HCT116 (cell line): ENCODE measurements at regions not wholly inside any gene's neighbourhood (a gene's known extent, or its start where the extent isn't known, plus 50 kb on each side); places are given as distances from the start of the nearest gene placed in this dataset.

ENCODE experiments used
- ATAC-seq: fragments of 200-7000 bp; cut with Tn5 transposase; 2 replicates; pipeline ENCODE4 v1.9.1; 2020; ENCODE audit warnings: mild to moderate bottlenecking, moderate library complexity
- BruUV-seq: library from RNA; stranded (reverse); fragments of 400-500 nt; replicated peaks from 2 replicates; lab custom pipeline; 2021; lab: Mats Ljungman, UMichigan
- CTCF ChIA-PET: fragments of 300-600 bp; sonication (Branson Sonifier 250); formaldehyde crosslinking; loops from one replicate; lab custom pipeline; 2021; ENCODE audit warnings: antibody characterized with exemption; lab: Charles Lee
- POLR2A ChIA-PET: fragments of 300-600, 350-600 bp; sonication (Branson Sonifier 250); formaldehyde crosslinking; loops from one replicate; lab custom pipeline; 2021; ENCODE audit warnings: antibody characterized with exemption; lab: Charles Lee
- RAD21 ChIA-PET, 2 experiments: fragments of 300-600 bp; sonication (Branson Sonifier 250); formaldehyde crosslinking; loops; one replicate each; lab custom pipeline; 2023; ENCODE audit warnings: low total read pairs in 2 of 2; ENCODE audit not compliant: uncharacterized antibody in 2 of 2, unreplicated experiment in 2 of 2, low non-redundant PET in 1 of 2; lab: Charles Lee
- DNase-seq: peaks from one replicate; pipeline ENCODE4 v3.0.0-alpha.2; 2010; ENCODE audit warnings: low read depth, low spot score
- H2AFZ ChIP-seq: fragments of 200-600 bp; shearing (Covaris generic), sonication (generic); 2 replicates; pipeline ENCODE4 v1.6.1; 2017; ENCODE audit warnings: low read depth, mixed run types, mixed read lengths, antibody characterized with exemption, low read length; ENCODE audit not compliant: poor library complexity, severe bottlenecking
- H3K27ac ChIP-seq: 2 replicates; pipeline ENCODE4 v1.5.1; 2012; ENCODE audit warnings: low read depth, low read length
- H3K27me3 ChIP-seq: fragments of 200-600 bp; sonication (generic); 2 replicates; pipeline ENCODE4 v1.6.1; 2016; ENCODE audit warnings: mixed run types, low read length, mixed read lengths; ENCODE audit not compliant: insufficient read depth
- H3K36me3 ChIP-seq, 2 experiments: fragments of 200-500 bp in 1 of 2; fragments of 200-600 bp in 1 of 2; sonication (Bioruptor generic) in 1 of 2; sonication (generic) in 1 of 2; 2 replicates each; pipeline versions ENCODE4 v1.5.1 to v1.6.1; 2014 to 2016; ENCODE audit warnings: low read length in 2 of 2, inconsistent platforms in 1 of 2, mixed read lengths in 1 of 2, mixed run types in 1 of 2; ENCODE audit not compliant: insufficient read depth in 2 of 2, control insufficient read depth in 1 of 2
- H3K4me1 ChIP-seq, 2 experiments: fragments of 200-600 bp in 1 of 2; sonication (generic) in 1 of 2; 2 replicates each; pipeline versions ENCODE4 v1.5.1 to v1.6.1; 2012 to 2017; ENCODE audit warnings: low read length in 2 of 2, inconsistent platforms in 1 of 2, mild to moderate bottlenecking in 1 of 2, mixed read lengths in 1 of 2, mixed run types in 1 of 2, moderate library complexity in 1 of 2; ENCODE audit not compliant: insufficient read depth in 2 of 2, control insufficient read depth in 1 of 2
- H3K4me2 ChIP-seq: fragments of 200-600 bp; sonication (generic); 2 replicates; pipeline ENCODE4 v1.6.1; 2017; ENCODE audit warnings: mixed run types, low read length, mixed read lengths
- H3K4me3 ChIP-seq, 2 experiments: fragments of 200-600 bp in 1 of 2; sonication (generic) in 1 of 2; replicated peaks in 1 of 2; 2 replicates each; pipeline ENCODE4 v1.5.1; 2011 to 2016; ENCODE audit warnings: low read length in 2 of 2, control low read depth in 1 of 2, low read depth in 1 of 2, mild to moderate bottlenecking in 1 of 2, mixed read lengths in 1 of 2, mixed run types in 1 of 2
- H3K79me2 ChIP-seq: fragments of 200-600 bp; sonication (generic); 2 replicates; pipeline ENCODE4 v1.6.1; 2017; ENCODE audit warnings: mild to moderate bottlenecking, mixed run types, low read length, moderate library complexity, mixed read lengths; ENCODE audit not compliant: insufficient read depth
- H3K9ac ChIP-seq: fragments of 200-600 bp; sonication (generic); 2 replicates; pipeline ENCODE4 v1.6.1; 2016; ENCODE audit warnings: low read length, mixed read lengths
- H3K9me2 ChIP-seq: fragments of 200-600 bp; sonication (generic), shearing (Covaris generic); 2 replicates; pipeline ENCODE4 v1.6.1; 2017; ENCODE audit warnings: mixed run types, mild to moderate bottlenecking, moderate library complexity; ENCODE audit not compliant: insufficient read depth
- H3K9me3 ChIP-seq, 2 experiments: fragments of 200-500 bp in 1 of 2; fragments of 200-600 bp in 1 of 2; sonication (Bioruptor generic) in 1 of 2; sonication (generic) in 1 of 2; 2 replicates each; pipeline ENCODE4 v1.6.1; 2014 to 2017; ENCODE audit warnings: low read length in 2 of 2, mixed read lengths in 2 of 2, inconsistent platforms in 1 of 2, low read depth in 1 of 2, mild to moderate bottlenecking in 1 of 2, mixed run types in 1 of 2, moderate library complexity in 1 of 2; ENCODE audit not compliant: control insufficient read depth in 1 of 2, insufficient read depth in 1 of 2
- H4K20me1 ChIP-seq: fragments of 200-600 bp; sonication (generic), shearing (Covaris generic); 2 replicates; pipeline ENCODE4 v1.6.1; 2017; ENCODE audit warnings: mixed run types, mild to moderate bottlenecking, moderate library complexity; ENCODE audit not compliant: insufficient read depth
- CBX3 ChIP-seq: IDR thresholded peaks from 2 replicates; pipeline ENCODE4 v1.6.1; 2012; ENCODE audit warnings: low read depth
- CEBPB ChIP-seq: IDR thresholded peaks from 2 replicates; pipeline ENCODE4 v1.6.1; 2012; ENCODE audit warnings: low read depth
- ELF1 ChIP-seq: IDR thresholded peaks from 2 replicates; pipeline ENCODE4 v1.6.1; 2012; ENCODE audit warnings: low read depth, borderline replicate concordance
- EZH2 ChIP-seq: fragments of 200-600 bp; sonication (generic); IDR thresholded peaks from 2 replicates; pipeline ENCODE4 v1.6.1; 2017; ENCODE audit warnings: antibody characterized with exemption, mixed run types
- EZH2phosphoT487 ChIP-seq: fragments of 200-600 bp; IDR thresholded peaks from 2 replicates; pipeline ENCODE4 v1.6.1; 2018; ENCODE audit warnings: antibody characterized with exemption, borderline replicate concordance
- FOSL1 ChIP-seq: IDR thresholded peaks from 2 replicates; pipeline ENCODE4 v1.6.1; 2012; ENCODE audit warnings: low read depth
- JUND ChIP-seq: IDR thresholded peaks from 2 replicates; pipeline ENCODE4 v1.6.1; 2012
- SIN3A ChIP-seq: IDR thresholded peaks from 2 replicates; pipeline ENCODE4 v1.6.1; 2012; ENCODE audit warnings: low read depth
- SP1 ChIP-seq: IDR thresholded peaks from 2 replicates; pipeline ENCODE4 v1.6.1; 2012; ENCODE audit warnings: low read depth
- SRF ChIP-seq: IDR thresholded peaks from 2 replicates; pipeline ENCODE4 v1.6.1; 2012; ENCODE audit warnings: low read depth
- TCF7L2 ChIP-seq: IDR thresholded peaks from 2 replicates; pipeline ENCODE4 v1.7.0; 2011; ENCODE audit warnings: borderline replicate concordance, inconsistent platforms; ENCODE audit not compliant: insufficient read depth, insufficient read length; ENCODE audit errors: extremely low read depth
- YY1 ChIP-seq: IDR thresholded peaks from 2 replicates; pipeline ENCODE4 v1.6.1; 2011; ENCODE audit warnings: low read length, low read depth, moderate library complexity, mild to moderate bottlenecking; ENCODE audit not compliant: insufficient replicate concordance; ENCODE audit errors: extremely low read depth
- ZFX ChIP-seq: fragments of 450-650 bp; IDR thresholded peaks from 2 replicates; pipeline ENCODE4 v1.6.1; 2017
- intact Hi-C: fragments of 100-400 bp; cut with micrococcal nuclease; formaldehyde crosslinking; loops from 2 replicates; pipeline ENCODE4 v1.10.0; 2022
- TF ChIP-seq, protein P1 (sequence below): IDR thresholded peaks from 2 replicates; pipeline ENCODE4 v1.6.1; 2011; ENCODE audit warnings: mild to moderate bottlenecking, low read length, moderate library complexity; ENCODE audit not compliant: insufficient replicate concordance; ENCODE audit errors: extremely low read depth
- TF ChIP-seq, protein P2 (sequence below): IDR thresholded peaks from 2 replicates; pipeline ENCODE4 v1.6.1; 2012; ENCODE audit warnings: low read depth
- TF ChIP-seq, protein P3 (sequence below): IDR thresholded peaks from 2 replicates; pipeline ENCODE4 v1.6.1; 2012
- TF ChIP-seq, protein P4 (sequence below), 3 experiments: fragments of 200-600 bp in 1 of 3; sonication (generic) in 1 of 3; IDR thresholded peaks in 2 of 3; conservative IDR thresholded peaks in 1 of 3; 2 replicates each; pipeline ENCODE4 v1.5.1; 2012 to 2017; ENCODE audit warnings: low read depth in 2 of 3, low read length in 2 of 3, antibody characterized with exemption in 1 of 3, borderline replicate concordance in 1 of 3, control low read depth in 1 of 3, mild to moderate bottlenecking in 1 of 3, mixed read lengths in 1 of 3, mixed run types in 1 of 3, moderate library complexity in 1 of 3; ENCODE audit not compliant: insufficient read depth in 1 of 3
- TF ChIP-seq, protein P5 (sequence below): IDR thresholded peaks from 2 replicates; pipeline ENCODE4 v1.6.1; 2012

DNA sequence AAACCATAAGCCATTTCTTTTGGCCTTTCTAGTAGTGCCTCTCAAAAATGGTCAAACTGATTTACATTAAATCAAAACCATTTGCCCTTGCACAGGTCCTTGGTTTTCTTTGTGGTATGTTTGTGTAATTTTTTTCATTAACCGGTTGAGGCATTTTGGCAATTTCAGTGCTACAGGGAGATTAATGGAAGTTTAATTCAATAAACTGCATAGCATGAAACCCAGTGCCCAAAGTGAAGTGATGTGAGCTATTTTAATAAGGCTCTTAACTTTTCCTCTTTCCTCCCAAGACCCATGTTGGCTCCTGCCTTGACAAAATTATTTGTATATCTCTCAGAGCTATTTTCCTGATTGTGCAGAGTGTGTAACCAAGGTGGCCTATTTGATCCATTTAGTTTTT lies 326.2 kb upstream of the SEMA6A start:
- no peaks in the 10 kb centered on the region for H3K9me3 ChIP-seq
- TF ChIP-seq, protein P1, sequence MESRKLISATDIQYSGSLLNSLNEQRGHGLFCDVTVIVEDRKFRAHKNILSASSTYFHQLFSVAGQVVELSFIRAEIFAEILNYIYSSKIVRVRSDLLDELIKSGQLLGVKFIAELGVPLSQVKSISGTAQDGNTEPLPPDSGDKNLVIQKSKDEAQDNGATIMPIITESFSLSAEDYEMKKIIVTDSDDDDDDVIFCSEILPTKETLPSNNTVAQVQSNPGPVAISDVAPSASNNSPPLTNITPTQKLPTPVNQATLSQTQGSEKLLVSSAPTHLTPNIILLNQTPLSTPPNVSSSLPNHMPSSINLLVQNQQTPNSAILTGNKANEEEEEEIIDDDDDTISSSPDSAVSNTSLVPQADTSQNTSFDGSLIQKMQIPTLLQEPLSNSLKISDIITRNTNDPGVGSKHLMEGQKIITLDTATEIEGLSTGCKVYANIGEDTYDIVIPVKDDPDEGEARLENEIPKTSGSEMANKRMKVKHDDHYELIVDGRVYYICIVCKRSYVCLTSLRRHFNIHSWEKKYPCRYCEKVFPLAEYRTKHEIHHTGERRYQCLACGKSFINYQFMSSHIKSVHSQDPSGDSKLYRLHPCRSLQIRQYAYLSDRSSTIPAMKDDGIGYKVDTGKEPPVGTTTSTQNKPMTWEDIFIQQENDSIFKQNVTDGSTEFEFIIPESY = no peak
- no peak for TF ChIP-seq EZH2phosphoT487
- TF ChIP-seq YY1 = no peak
- TF ChIP-seq, protein P2, sequence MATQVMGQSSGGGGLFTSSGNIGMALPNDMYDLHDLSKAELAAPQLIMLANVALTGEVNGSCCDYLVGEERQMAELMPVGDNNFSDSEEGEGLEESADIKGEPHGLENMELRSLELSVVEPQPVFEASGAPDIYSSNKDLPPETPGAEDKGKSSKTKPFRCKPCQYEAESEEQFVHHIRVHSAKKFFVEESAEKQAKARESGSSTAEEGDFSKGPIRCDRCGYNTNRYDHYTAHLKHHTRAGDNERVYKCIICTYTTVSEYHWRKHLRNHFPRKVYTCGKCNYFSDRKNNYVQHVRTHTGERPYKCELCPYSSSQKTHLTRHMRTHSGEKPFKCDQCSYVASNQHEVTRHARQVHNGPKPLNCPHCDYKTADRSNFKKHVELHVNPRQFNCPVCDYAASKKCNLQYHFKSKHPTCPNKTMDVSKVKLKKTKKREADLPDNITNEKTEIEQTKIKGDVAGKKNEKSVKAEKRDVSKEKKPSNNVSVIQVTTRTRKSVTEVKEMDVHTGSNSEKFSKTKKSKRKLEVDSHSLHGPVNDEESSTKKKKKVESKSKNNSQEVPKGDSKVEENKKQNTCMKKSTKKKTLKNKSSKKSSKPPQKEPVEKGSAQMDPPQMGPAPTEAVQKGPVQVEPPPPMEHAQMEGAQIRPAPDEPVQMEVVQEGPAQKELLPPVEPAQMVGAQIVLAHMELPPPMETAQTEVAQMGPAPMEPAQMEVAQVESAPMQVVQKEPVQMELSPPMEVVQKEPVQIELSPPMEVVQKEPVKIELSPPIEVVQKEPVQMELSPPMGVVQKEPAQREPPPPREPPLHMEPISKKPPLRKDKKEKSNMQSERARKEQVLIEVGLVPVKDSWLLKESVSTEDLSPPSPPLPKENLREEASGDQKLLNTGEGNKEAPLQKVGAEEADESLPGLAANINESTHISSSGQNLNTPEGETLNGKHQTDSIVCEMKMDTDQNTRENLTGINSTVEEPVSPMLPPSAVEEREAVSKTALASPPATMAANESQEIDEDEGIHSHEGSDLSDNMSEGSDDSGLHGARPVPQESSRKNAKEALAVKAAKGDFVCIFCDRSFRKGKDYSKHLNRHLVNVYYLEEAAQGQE = no peak
- TF ChIP-seq CBX3 = no peak
- TF ChIP-seq EZH2 = no peak
- no peak for TF ChIP-seq SIN3A
- TF ChIP-seq ELF1 = no peak
- TF ChIP-seq, protein P3, sequence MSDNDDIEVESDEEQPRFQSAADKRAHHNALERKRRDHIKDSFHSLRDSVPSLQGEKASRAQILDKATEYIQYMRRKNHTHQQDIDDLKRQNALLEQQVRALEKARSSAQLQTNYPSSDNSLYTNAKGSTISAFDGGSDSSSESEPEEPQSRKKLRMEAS = no peak
- TF ChIP-seq FOSL1 = no peak
- no peak for TF ChIP-seq SRF
- TF ChIP-seq, protein P4, sequence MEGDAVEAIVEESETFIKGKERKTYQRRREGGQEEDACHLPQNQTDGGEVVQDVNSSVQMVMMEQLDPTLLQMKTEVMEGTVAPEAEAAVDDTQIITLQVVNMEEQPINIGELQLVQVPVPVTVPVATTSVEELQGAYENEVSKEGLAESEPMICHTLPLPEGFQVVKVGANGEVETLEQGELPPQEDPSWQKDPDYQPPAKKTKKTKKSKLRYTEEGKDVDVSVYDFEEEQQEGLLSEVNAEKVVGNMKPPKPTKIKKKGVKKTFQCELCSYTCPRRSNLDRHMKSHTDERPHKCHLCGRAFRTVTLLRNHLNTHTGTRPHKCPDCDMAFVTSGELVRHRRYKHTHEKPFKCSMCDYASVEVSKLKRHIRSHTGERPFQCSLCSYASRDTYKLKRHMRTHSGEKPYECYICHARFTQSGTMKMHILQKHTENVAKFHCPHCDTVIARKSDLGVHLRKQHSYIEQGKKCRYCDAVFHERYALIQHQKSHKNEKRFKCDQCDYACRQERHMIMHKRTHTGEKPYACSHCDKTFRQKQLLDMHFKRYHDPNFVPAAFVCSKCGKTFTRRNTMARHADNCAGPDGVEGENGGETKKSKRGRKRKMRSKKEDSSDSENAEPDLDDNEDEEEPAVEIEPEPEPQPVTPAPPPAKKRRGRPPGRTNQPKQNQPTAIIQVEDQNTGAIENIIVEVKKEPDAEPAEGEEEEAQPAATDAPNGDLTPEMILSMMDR (IDR thresholded peaks at IDR 0.05 in 2 of 3, conservative IDR thresholded peaks at IDR 0.05 in 1 of 3; ENCODE audit: borderline replicate concordance in 1 of 3, insufficient read depth in 1 of 3, low read depth in 2 of 3, low read length in 2 of 3) = no peak
- TF ChIP-seq JUND = no peak
- no peak for TF ChIP-seq ZFX
- no peak for TF ChIP-seq CEBPB
- TF ChIP-seq SP1 = no peak
- no peak for TF ChIP-seq TCF7L2
- TF ChIP-seq, protein P5, sequence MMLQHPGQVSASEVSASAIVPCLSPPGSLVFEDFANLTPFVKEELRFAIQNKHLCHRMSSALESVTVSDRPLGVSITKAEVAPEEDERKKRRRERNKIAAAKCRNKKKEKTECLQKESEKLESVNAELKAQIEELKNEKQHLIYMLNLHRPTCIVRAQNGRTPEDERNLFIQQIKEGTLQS = no peak
- no peaks in the 10 kb centered on the region for H3K36me3 ChIP-seq
- BruUV-seq = no TSS peak
- H3K9ac ChIP-seq = no peak overlapping the region
- no peak overlapping the region for H3K4me3 ChIP-seq
- no peak overlapping the region for H3K27ac ChIP-seq
- DNase-seq (no peak), ATAC-seq (no peak)
- ChIA-PET CTCF (no interaction called here), POLR2A (no interaction called here), RAD21 (no interaction called here)
- no peaks in the 10 kb centered on the region for H3K79me2 ChIP-seq
- H3K4me1 ChIP-seq = no peaks in the 10 kb centered on the region
- H4K20me1 ChIP-seq = no peaks in the 10 kb centered on the region
- intact Hi-C loops = no loop called here
- no peaks in the 10 kb centered on the region for H3K27me3 ChIP-seq
- H2AFZ ChIP-seq = no peak overlapping the region
- no peaks in the 10 kb centered on the region for H3K9me2 ChIP-seq
- no peak overlapping the region for H3K4me2 ChIP-seq
